Nephron progenitor cell (in vitro differentiated cells): ENCODE measurements at regions not wholly inside any gene's neighbourhood (a gene's known extent, or its start where the extent isn't known, plus 50 kb on each side); places are given as distances from the start of the nearest gene placed in this dataset.

ENCODE experiments used
- DNase-seq: peaks from one replicate; pipeline ENCODE4 v3.0.0; 2021
- H3K27ac Mint-ChIP-seq: 2 replicates; pipeline ENCODE4 v1.8.0; 2021; ENCODE audit warnings: mild to moderate bottlenecking, moderate library complexity, mixed read lengths
- H3K27me3 Mint-ChIP-seq: 2 replicates; pipeline ENCODE4 v1.8.0; 2021; ENCODE audit warnings: mild to moderate bottlenecking, low read depth, mixed read lengths; ENCODE audit not compliant: poor library complexity
- H3K36me3 Mint-ChIP-seq: 2 replicates; pipeline ENCODE4 v1.8.0; 2021; ENCODE audit warnings: low read depth, mixed read lengths
- H3K4me1 Mint-ChIP-seq: 2 replicates; pipeline ENCODE4 v1.8.0; 2021; ENCODE audit warnings: mixed read lengths
- H3K4me3 Mint-ChIP-seq: 2 replicates; pipeline ENCODE4 v1.8.0; 2021; ENCODE audit warnings: mild to moderate bottlenecking, moderate library complexity, mixed read lengths
- H3K9me3 Mint-ChIP-seq: 2 replicates; pipeline ENCODE4 v1.8.0; 2021; ENCODE audit warnings: mild to moderate bottlenecking, moderate library complexity, mixed read lengths
- CTCF ChIP-seq: fragments of 200-600 bp; sonication (generic); IDR thresholded peaks from 2 replicates; pipeline ENCODE4 v1.5.0; 2021; ENCODE audit warnings: antibody characterized with exemption

DNA sequence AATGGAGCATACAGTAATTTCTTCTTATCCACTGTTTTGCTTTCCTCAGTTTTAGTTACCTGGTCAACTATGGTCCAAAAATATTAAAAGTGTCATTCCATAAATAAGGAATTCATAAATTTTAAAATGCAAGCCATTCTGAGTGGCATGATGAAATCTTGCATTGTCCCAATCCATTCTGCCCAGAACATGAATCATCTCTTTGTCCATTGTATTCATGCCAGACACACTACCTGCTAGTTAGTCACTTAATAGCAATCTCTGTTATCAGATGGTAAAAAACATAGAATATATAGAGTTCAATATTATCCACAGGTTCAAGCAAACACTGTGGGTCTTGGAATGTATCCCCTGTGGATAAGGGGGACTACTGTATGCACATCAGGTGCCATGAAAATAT is 872.2 kb upstream of the NXPH2 start:
- Mint-ChIP-seq H3K27me3 (peaks cover 4% of the 10 kb centered on the region), H3K36me3 (no peaks in the 10 kb centered on the region), H3K4me1 (no peaks in the 10 kb centered on the region), H3K9me3 (peaks cover 42% of the 10 kb centered on the region), H3K27ac (no peak overlapping the region), H3K4me3 (no peak overlapping the region)
- no peak for TF ChIP-seq CTCF
- DNase-seq, result no peak

GRCh38 chr2:139645617-139646016 is 865.4 kb upstream of the NXPH2 start:
- Mint-ChIP-seq H3K36me3 (no peaks in the 10 kb centered on the region), H3K4me3 (no peak overlapping the region), H3K4me1 (no peaks in the 10 kb centered on the region), H3K27ac (no peak overlapping the region), H3K9me3 (peaks cover 54% of the 10 kb centered on the region), H3K27me3 (no peaks in the 10 kb centered on the region)
- no peak for DNase-seq
- TF ChIP-seq CTCF, result no peak

DNA sequence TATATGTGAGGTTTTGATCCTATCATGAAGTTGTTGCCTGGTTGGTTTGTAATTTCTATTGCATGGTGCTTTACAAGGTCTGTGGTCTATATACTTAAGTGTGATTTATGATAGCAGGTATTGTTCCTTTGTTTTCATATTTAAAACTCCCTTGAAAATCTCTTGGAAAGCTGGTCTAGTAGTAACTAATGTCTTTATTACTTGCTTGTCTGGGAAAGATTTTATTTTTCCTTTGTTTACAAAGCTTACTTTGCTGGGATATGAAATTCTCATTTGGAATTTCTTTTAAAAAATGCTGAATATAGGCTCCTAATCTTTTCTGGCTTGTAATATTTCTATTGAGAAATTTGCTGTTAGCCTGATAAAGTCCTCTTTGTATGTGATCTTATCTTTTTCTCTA is 862.9 kb upstream of the NXPH2 start:
- H3K27me3 Mint-ChIP-seq, result no peaks in the 10 kb centered on the region

GRCh38 chr2:139631966-139632365 is 851.8 kb upstream of the NXPH2 start:
- Mint-ChIP-seq H3K27me3 (no peaks in the 10 kb centered on the region), H3K4me3 (no peak overlapping the region), H3K27ac (no peak overlapping the region), H3K9me3 (no peaks in the 10 kb centered on the region), H3K4me1 (no peaks in the 10 kb centered on the region), H3K36me3 (no peaks in the 10 kb centered on the region)
- DNase-seq, result no peak
- no peak for TF ChIP-seq CTCF

More for the DNA sequence above, 862.9 kb upstream of the NXPH2 start:
- DNase-seq, result no peak
- H3K9me3 Mint-ChIP-seq, result peaks cover 29% of the 10 kb centered on the region
- no peak overlapping the region for H3K4me3 Mint-ChIP-seq
- H3K4me1 Mint-ChIP-seq, result no peaks in the 10 kb centered on the region
- no peak for TF ChIP-seq CTCF
- H3K36me3 Mint-ChIP-seq, result no peaks in the 10 kb centered on the region
- H3K27ac Mint-ChIP-seq, result no peak overlapping the region

GRCh38 chr2:139628931-139629330 is 848.7 kb upstream of the NXPH2 start:
- no peak for DNase-seq
- Mint-ChIP-seq H3K9me3 (peaks cover 5% of the 10 kb centered on the region), H3K27ac (no peak overlapping the region), H3K4me1 (no peaks in the 10 kb centered on the region), H3K36me3 (no peaks in the 10 kb centered on the region), H3K27me3 (no peaks in the 10 kb centered on the region), H3K4me3 (no peak overlapping the region)
- no peak for TF ChIP-seq CTCF

GRCh38 chr2:139626128-139626527 is 845.9 kb upstream of the NXPH2 start:
- no peaks in the 10 kb centered on the region for H3K27me3 Mint-ChIP-seq
- H3K4me1 Mint-ChIP-seq, result no peaks in the 10 kb centered on the region
- no peak for TF ChIP-seq CTCF
- no peak overlapping the region for H3K27ac Mint-ChIP-seq
- H3K36me3 Mint-ChIP-seq, result no peaks in the 10 kb centered on the region
- DNase-seq, result no peak
- no peak overlapping the region for H3K4me3 Mint-ChIP-seq
- H3K9me3 Mint-ChIP-seq, result peaks cover 16% of the 10 kb centered on the region
